Lower leg skin (tissue), 4 donors: ENCODE measurements at regions not wholly inside any gene's neighbourhood (a gene's known extent, or its start where the extent isn't known, plus 50 kb on each side); places are given as distances from the start of the nearest gene placed in this dataset.

Experiments
- DNase-seq, 2 donors: peaks; one replicate each; pipeline ENCODE4 v3.0.0-alpha.2; 2019; ENCODE audit warnings: low spot score in 2 of 2
- H3K4me3 ChIP-seq: fragments of 200-600 bp; sonication (generic); 2 replicates; pipeline ENCODE4 v1.5.1; 2017; ENCODE audit warnings: mild to moderate bottlenecking, low read depth; ENCODE audit not compliant: poor library complexity, severe bottlenecking
- POLR2A ChIP-seq, 2 donors: fragments of 450-650 bp; IDR thresholded peaks; one replicate each; pipeline ENCODE4 v1.6.1; 2016 to 2017; ENCODE audit warnings: antibody characterized with exemption in 2 of 2, mild to moderate bottlenecking in 1 of 2, moderate library complexity in 1 of 2
- WGBS, 2 donors: methylation state at CpG; one replicate each; pipeline ENCODE4 v1.1.5; 2018; 5-methylcytosine and 5-hydroxymethylcytosine counted together
- intact Hi-C: fragments of 100-400 bp; cut with DNase I; formaldehyde crosslinking; loops from one replicate; pipeline ENCODE4 v1.15.0; 2023; ENCODE audit warnings: low total_unique reads
- TF ChIP-seq, protein P1 (sequence below), 3 donors: fragments of 450-650 bp; IDR thresholded peaks; one replicate each; pipeline ENCODE4 v1.5.1; 2016; ENCODE audit warnings: antibody characterized with exemption in 3 of 3, mild to moderate bottlenecking in 3 of 3, moderate library complexity in 2 of 3

DNA sequence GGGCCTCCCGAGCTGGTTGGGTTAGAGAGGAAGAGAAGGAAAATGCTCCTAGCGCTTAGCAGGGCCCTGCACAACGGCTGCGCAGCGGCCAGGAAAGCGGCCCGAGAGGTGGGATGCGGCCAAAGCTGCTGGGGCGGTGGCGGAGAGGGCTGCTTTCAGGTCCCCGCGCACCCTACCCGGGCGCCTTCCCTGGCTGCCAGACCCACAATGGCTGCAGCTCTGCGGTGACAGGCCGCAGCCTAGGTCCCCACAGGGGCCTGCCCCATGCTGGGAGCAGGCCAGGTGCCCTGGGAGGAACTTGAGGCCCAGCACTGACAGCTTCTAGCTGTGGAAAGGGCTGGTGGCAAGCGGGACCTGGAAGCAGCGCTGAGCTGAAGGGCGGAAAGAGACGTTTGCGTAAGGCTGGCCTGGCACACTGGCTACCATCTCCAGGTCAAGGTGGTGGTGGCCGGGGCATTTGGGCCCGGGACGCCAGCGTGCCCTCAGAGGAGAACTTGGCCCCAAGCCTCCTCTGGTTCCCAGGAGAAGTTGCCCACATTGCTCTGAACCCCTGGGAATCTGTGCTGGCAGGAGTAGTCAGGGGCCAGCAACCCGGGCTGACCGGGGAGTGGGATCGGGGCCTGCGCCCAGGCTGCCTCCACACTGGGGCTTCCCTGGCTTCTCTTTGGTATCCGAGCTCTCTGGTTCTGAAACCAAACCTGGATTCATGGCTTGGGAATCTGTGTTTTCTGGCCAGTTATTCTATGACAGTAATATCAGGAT lies 72.9 kb upstream of the ZNF804B start:
- no peak for DNase-seq
- 93% methylated on average over 27 to 30 of the region's 30 CpGs for WGBS, 2 donors
- no peak for TF ChIP-seq POLR2A (IDR thresholded peaks at IDR 0.05)
- intact Hi-C loops: no loop called here
- H3K4me3 ChIP-seq: no peak overlapping the region

DNA sequence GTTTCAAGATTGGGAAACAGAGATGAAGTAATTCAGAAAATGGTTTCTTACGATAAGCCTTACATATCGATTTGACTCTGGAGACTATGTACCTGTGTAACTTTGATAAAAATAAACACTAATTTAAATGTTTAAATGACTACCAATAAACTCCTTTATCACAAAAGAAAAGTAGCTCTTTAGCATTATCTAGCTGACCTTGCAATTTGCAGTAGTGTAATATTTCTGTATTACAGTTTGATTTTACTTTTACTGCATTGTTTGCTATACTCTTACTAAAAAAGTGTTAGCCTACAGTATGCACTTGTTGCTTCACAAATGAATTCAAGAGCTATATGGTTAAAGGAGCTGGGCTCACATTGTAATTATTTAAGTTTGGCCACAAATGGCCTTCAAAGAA lies 77.8 kb upstream of the ZNF804B start:
- H3K4me3 ChIP-seq: no peak overlapping the region
- DNase-seq: no peak
- WGBS, 2 donors: 93 to 96% methylated on average over 2 of the region's 2 CpGs
- intact Hi-C loops: no loop called here
- TF ChIP-seq, protein P1, sequence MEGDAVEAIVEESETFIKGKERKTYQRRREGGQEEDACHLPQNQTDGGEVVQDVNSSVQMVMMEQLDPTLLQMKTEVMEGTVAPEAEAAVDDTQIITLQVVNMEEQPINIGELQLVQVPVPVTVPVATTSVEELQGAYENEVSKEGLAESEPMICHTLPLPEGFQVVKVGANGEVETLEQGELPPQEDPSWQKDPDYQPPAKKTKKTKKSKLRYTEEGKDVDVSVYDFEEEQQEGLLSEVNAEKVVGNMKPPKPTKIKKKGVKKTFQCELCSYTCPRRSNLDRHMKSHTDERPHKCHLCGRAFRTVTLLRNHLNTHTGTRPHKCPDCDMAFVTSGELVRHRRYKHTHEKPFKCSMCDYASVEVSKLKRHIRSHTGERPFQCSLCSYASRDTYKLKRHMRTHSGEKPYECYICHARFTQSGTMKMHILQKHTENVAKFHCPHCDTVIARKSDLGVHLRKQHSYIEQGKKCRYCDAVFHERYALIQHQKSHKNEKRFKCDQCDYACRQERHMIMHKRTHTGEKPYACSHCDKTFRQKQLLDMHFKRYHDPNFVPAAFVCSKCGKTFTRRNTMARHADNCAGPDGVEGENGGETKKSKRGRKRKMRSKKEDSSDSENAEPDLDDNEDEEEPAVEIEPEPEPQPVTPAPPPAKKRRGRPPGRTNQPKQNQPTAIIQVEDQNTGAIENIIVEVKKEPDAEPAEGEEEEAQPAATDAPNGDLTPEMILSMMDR (IDR thresholded peaks at IDR 0.05): no peak
- no peak for TF ChIP-seq POLR2A (IDR thresholded peaks at IDR 0.05)

DNA sequence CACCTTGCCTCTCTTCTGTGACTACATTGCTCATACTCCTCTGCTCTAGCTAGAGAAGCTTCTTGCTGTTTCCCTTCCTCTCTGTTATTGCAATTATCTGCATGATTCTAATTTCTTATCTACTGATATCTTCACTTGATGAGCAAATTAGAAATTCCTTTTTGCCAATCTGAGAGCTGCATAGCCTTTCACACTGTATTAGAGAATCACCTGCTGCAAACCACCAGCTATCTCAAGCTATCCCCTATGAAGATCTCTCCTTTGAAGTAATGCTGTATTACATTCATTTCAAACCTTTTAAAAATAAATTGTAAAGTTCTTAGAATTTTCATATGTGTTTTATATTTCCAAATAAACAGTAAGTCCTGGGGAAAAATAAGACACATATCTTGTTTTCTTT lies 89.0 kb upstream of the ZNF804B start:
- no peak overlapping the region for H3K4me3 ChIP-seq
- intact Hi-C loops: no loop called here
- no peak for DNase-seq
- TF ChIP-seq, protein P1 (IDR thresholded peaks at IDR 0.05): no peak
- TF ChIP-seq POLR2A (IDR thresholded peaks at IDR 0.05): no peak

- 40 to 62% methylated on average over 3 of the region's 3 CpGs for WGBS, 2 donors
- TF ChIP-seq, protein P1 (IDR thresholded peaks at IDR 0.05): no peak
- TF ChIP-seq POLR2A (IDR thresholded peaks at IDR 0.05): no peak
These were observed 89.6 kb upstream of the ZNF804B start for GRCh38 chr7:88669913-88670312.

GRCh38 chr7:88668591-88668990 lies 90.9 kb upstream of the ZNF804B start:
- no peak for DNase-seq
- H3K4me3 ChIP-seq: no peak overlapping the region
- TF ChIP-seq, protein P1 (IDR thresholded peaks at IDR 0.05): no peak
- no peak for TF ChIP-seq POLR2A (IDR thresholded peaks at IDR 0.05)
- 81 to 82% methylated on average over 1 of the region's 1 CpG for WGBS, 2 donors
- intact Hi-C loops: no loop called here

More at GRCh38 chr7:88669913-88670312, 89.6 kb upstream of the ZNF804B start:
- DNase-seq: no peak
- no peak overlapping the region for H3K4me3 ChIP-seq
- intact Hi-C loops: no loop called here

DNA sequence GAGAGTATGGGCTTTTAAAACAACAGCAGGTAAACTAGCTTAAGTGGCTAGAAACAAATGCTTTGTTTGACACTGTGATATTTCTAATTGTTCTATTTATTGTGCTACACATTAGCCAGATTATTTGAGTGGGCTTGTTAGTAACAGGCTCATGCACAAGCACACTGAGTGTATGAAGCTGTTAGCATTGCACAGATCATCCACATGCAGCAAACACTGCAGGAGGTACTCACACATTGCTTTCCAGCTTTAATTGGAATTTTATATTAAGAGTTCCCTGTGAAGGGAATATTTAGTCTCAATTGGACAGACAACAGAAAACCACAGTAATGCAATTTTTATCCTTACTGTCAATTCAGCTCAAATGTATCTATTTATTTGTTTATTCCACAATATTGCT lies 92.9 kb upstream of the ZNF804B start:
- DNase-seq: no peak
- no peak overlapping the region for H3K4me3 ChIP-seq
- intact Hi-C loops: no loop called here
- no peak for TF ChIP-seq POLR2A (IDR thresholded peaks at IDR 0.05)
- TF ChIP-seq, protein P1 (IDR thresholded peaks at IDR 0.05): no peak
